Activated T-helper 2 cell treated with anti-CD3 and anti-CD28 coated beads, Interferon-gamma antibody, Interleukin-2, Interleukin-4, amounts not matched to agents 10 μg/mL and 5 μg/mL and 100 μg/mL, durations not matched to agents 14 hours and 24 hours and 36 hours (primary cell): ENCODE measurements at regions not wholly inside any gene's neighbourhood (a gene's known extent, or its start where the extent isn't known, plus 50 kb on each side); places are given as distances from the start of the nearest gene placed in this dataset.

ENCODE experiments used
- DNase-seq: peaks from one replicate; pipeline ENCODE4 v3.0.0; 2021; ENCODE audit warnings: low spot score
- H3K27ac Mint-ChIP-seq: one replicate; pipeline ENCODE4 v1.8.0; 2021; ENCODE audit warnings: mixed read lengths
- H3K27me3 Mint-ChIP-seq: one replicate; pipeline ENCODE4 v1.8.0; 2021; ENCODE audit warnings: low read depth, mixed read lengths
- H3K36me3 Mint-ChIP-seq: one replicate; pipeline ENCODE4 v1.8.0; 2021; ENCODE audit warnings: low read depth, mixed read lengths
- H3K4me1 Mint-ChIP-seq: one replicate; pipeline ENCODE4 v1.8.0; 2021; ENCODE audit warnings: low read depth, mixed read lengths
- H3K4me3 Mint-ChIP-seq: one replicate; pipeline ENCODE4 v1.8.0; 2021; ENCODE audit warnings: low read depth, mild to moderate bottlenecking, moderate library complexity, mixed read lengths
- H3K9me3 Mint-ChIP-seq: one replicate; pipeline ENCODE4 v1.8.0; 2021; ENCODE audit warnings: mixed read lengths
- intact Hi-C: fragments of 100-400 bp; cut with micrococcal nuclease; formaldehyde crosslinking; loops from one replicate; pipeline ENCODE4 v1.15.1; 2023

GRCh38 chr5:167311340-167311739, 980.1 kb upstream of the WWC1 start:
- Mint-ChIP-seq H3K27me3 (no peaks in the 10 kb centered on the region), H3K36me3 (no peaks in the 10 kb centered on the region), H3K4me3 (no peak overlapping the region), H3K27ac (no peak overlapping the region), H3K4me1 (no peaks in the 10 kb centered on the region), H3K9me3 (no peaks in the 10 kb centered on the region)
- intact Hi-C loops: no loop called here
- DNase-seq: no peak

- Mint-ChIP-seq H3K27ac (no peak overlapping the region), H3K4me3 (no peak overlapping the region), H3K9me3 (no peaks in the 10 kb centered on the region), H3K4me1 (no peaks in the 10 kb centered on the region), H3K36me3 (no peaks in the 10 kb centered on the region), H3K27me3 (no peaks in the 10 kb centered on the region)
- intact Hi-C loops: no loop called here
- no peak for DNase-seq
These were observed 979.2 kb upstream of the WWC1 start for GRCh38 chr5:167312225-167312624.

GRCh38 chr5:167315762-167316161, 975.7 kb upstream of the WWC1 start:
- Mint-ChIP-seq H3K4me1 (no peaks in the 10 kb centered on the region), H3K36me3 (no peaks in the 10 kb centered on the region), H3K9me3 (no peaks in the 10 kb centered on the region), H3K4me3 (no peak overlapping the region), H3K27me3 (no peaks in the 10 kb centered on the region), H3K27ac (no peak overlapping the region)
- no peak for DNase-seq
- intact Hi-C loops: no loop called here

GRCh38 chr5:167317884-167318283, 973.6 kb upstream of the WWC1 start:
- no peak overlapping the region for H3K27ac Mint-ChIP-seq
- no peaks in the 10 kb centered on the region for H3K27me3 Mint-ChIP-seq
- H3K36me3 Mint-ChIP-seq: no peaks in the 10 kb centered on the region
- H3K4me1 Mint-ChIP-seq: no peaks in the 10 kb centered on the region
- no peak overlapping the region for H3K4me3 Mint-ChIP-seq
- intact Hi-C loops: no loop called here
- H3K9me3 Mint-ChIP-seq: no peaks in the 10 kb centered on the region
- no peak for DNase-seq

- intact Hi-C loops: no loop called here
- no peak overlapping the region for H3K27ac Mint-ChIP-seq
- H3K9me3 Mint-ChIP-seq: no peaks in the 10 kb centered on the region
- no peaks in the 10 kb centered on the region for H3K27me3 Mint-ChIP-seq
- H3K4me1 Mint-ChIP-seq: no peaks in the 10 kb centered on the region
- H3K4me3 Mint-ChIP-seq: no peak overlapping the region
- no peak for DNase-seq
- no peaks in the 10 kb centered on the region for H3K36me3 Mint-ChIP-seq
These were observed 972.2 kb upstream of the WWC1 start for GRCh38 chr5:167319243-167319642.

- intact Hi-C loops: no loop called here
- H3K4me1 Mint-ChIP-seq: no peaks in the 10 kb centered on the region
- no peak for DNase-seq
- no peak overlapping the region for H3K27ac Mint-ChIP-seq
- H3K9me3 Mint-ChIP-seq: no peaks in the 10 kb centered on the region
- no peaks in the 10 kb centered on the region for H3K27me3 Mint-ChIP-seq
- H3K4me3 Mint-ChIP-seq: no peak overlapping the region
- no peaks in the 10 kb centered on the region for H3K36me3 Mint-ChIP-seq
These were observed 971.4 kb upstream of the WWC1 start for GRCh38 chr5:167320019-167320418.

GRCh38 chr5:167332309-167332708, 959.1 kb upstream of the WWC1 start:
- Mint-ChIP-seq H3K9me3 (peaks cover 24% of the 10 kb centered on the region), H3K4me3 (no peak overlapping the region), H3K27ac (no peak overlapping the region), H3K4me1 (no peaks in the 10 kb centered on the region), H3K27me3 (no peaks in the 10 kb centered on the region), H3K36me3 (no peaks in the 10 kb centered on the region)
- DNase-seq: no peak
- intact Hi-C loops: no loop called here

- Mint-ChIP-seq H3K9me3 (peaks cover 16% of the 10 kb centered on the region), H3K27ac (no peak overlapping the region), H3K27me3 (no peaks in the 10 kb centered on the region), H3K4me1 (no peaks in the 10 kb centered on the region), H3K36me3 (no peaks in the 10 kb centered on the region), H3K4me3 (no peak overlapping the region)
- no peak for DNase-seq
- intact Hi-C loops: no loop called here
These were observed 955.3 kb upstream of the WWC1 start for GRCh38 chr5:167336161-167336560.

GRCh38 chr5:167339205-167339604, 952.2 kb upstream of the WWC1 start:
- Mint-ChIP-seq H3K27me3 (no peaks in the 10 kb centered on the region), H3K9me3 (peaks cover 10% of the 10 kb centered on the region), H3K27ac (no peak overlapping the region), H3K36me3 (no peaks in the 10 kb centered on the region), H3K4me1 (no peaks in the 10 kb centered on the region), H3K4me3 (no peak overlapping the region)
- no peak for DNase-seq
- intact Hi-C loops: no loop called here

GRCh38 chr5:167346461-167346860, 945.0 kb upstream of the WWC1 start:
- DNase-seq: no peak
- no peaks in the 10 kb centered on the region for H3K9me3 Mint-ChIP-seq
- no peak overlapping the region for H3K27ac Mint-ChIP-seq
- intact Hi-C loops: no loop called here
- no peaks in the 10 kb centered on the region for H3K36me3 Mint-ChIP-seq
- H3K27me3 Mint-ChIP-seq: no peaks in the 10 kb centered on the region
- H3K4me1 Mint-ChIP-seq: no peaks in the 10 kb centered on the region
- H3K4me3 Mint-ChIP-seq: no peak overlapping the region

GRCh38 chr5:167348251-167348926, 943.1 kb upstream of the WWC1 start:
- Mint-ChIP-seq H3K4me3 (no peak overlapping the region), H3K27me3 (no peaks in the 10 kb centered on the region), H3K4me1 (no peaks in the 10 kb centered on the region), H3K36me3 (no peaks in the 10 kb centered on the region), H3K27ac (no peak overlapping the region), H3K9me3 (no peaks in the 10 kb centered on the region)
- intact Hi-C loops: no loop called here
- DNase-seq: no peak

- H3K27ac Mint-ChIP-seq: no peak overlapping the region
- DNase-seq: no peak
- intact Hi-C loops: no loop called here
- no peak overlapping the region for H3K4me3 Mint-ChIP-seq
- H3K36me3 Mint-ChIP-seq: no peaks in the 10 kb centered on the region
- H3K9me3 Mint-ChIP-seq: no peaks in the 10 kb centered on the region
- H3K4me1 Mint-ChIP-seq: no peaks in the 10 kb centered on the region
- H3K27me3 Mint-ChIP-seq: no peaks in the 10 kb centered on the region
These were observed 942.5 kb upstream of the WWC1 start for GRCh38 chr5:167348980-167349379.

GRCh38 chr5:167351316-167351715, 940.1 kb upstream of the WWC1 start:
- intact Hi-C loops: no loop called here
- Mint-ChIP-seq H3K36me3 (no peaks in the 10 kb centered on the region), H3K9me3 (peaks cover 6% of the 10 kb centered on the region), H3K4me1 (no peaks in the 10 kb centered on the region), H3K27ac (no peak overlapping the region), H3K27me3 (no peaks in the 10 kb centered on the region), H3K4me3 (no peak overlapping the region)
- DNase-seq: no peak

GRCh38 chr5:167352801-167353200, 938.6 kb upstream of the WWC1 start:
- no peaks in the 10 kb centered on the region for H3K36me3 Mint-ChIP-seq

More at GRCh38 chr5:167352801-167353200, 938.6 kb upstream of the WWC1 start:
- Mint-ChIP-seq H3K9me3 (peaks cover 6% of the 10 kb centered on the region), H3K4me1 (no peaks in the 10 kb centered on the region), H3K27ac (no peak overlapping the region), H3K4me3 (no peak overlapping the region), H3K27me3 (no peaks in the 10 kb centered on the region)
- intact Hi-C loops: no loop called here
- DNase-seq: no peak
